Stimulated activated CD8-positive, alpha-beta memory T cell treated with anti-CD3 and anti-CD28 coated beads, Interleukin-2, amount 100 ng/mL, for 48 hours (primary cell): ENCODE measurements at regions not wholly inside any gene's neighbourhood (a gene's known extent, or its start where the extent isn't known, plus 50 kb on each side); places are given as distances from the start of the nearest gene placed in this dataset.

Experiments
- DNase-seq, 2 donors: peaks; one replicate each; pipeline ENCODE4 v3.0.0-alpha.2; 2020; ENCODE audit warnings: low read depth in 2 of 2

DNA sequence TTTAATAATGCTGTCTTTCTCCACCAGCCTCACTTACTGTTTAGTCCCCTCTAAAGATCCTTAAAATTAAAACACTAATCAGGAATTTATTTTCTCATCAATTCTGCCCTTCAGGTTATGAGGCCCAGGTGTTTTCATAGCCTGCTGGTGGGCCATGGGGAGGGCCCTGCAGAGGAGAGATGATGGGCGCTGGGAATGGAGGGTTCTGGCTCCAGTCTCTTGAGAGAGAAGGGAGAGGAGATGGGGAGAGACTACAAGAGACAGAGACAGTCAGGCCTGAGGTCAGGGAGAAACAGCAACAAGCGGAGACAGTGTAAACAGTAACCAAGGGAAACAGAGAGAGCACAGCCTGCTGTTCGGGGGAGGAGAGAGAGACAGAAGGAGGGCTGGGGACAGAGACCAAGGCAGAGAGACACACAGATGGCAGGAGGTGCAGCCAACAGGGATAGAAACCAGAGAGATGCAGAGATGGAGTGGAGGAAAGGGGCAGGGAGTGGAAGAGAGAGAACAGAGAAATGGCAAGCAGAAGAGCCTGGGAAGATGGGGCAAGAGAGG, 187.3 kb upstream of the SYT13 start:
- DNase-seq: no peak

DNA sequence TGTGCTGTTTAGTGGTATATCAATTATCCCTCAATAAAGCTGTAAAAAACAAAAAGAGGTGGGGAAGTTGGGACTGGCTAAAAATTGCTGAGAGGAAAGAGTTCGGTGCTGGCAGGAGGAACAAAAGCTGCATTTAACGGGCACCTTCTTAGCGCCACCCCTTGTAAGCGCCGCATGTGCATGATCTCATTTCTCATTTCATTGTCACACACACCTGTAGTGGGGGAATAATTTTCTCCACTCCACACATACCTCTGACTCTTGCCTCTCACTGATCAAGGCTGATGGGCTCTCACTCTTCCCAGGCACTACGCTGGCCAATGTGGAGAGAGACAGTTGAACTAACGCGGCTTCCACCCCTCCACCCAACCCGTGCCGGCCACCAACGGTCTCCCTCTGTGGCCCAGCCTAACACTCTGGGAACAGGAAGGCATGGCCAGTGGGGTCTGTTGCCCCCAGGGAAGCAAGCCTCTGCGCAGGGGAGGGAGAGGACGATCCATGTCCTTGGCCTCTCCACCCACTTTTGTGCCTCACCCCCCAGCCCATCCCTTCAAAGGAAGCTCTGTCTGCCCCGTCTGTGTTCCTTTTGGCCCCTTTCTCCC, 186.7 kb upstream of the SYT13 start:
- DNase-seq: no peak

DNA sequence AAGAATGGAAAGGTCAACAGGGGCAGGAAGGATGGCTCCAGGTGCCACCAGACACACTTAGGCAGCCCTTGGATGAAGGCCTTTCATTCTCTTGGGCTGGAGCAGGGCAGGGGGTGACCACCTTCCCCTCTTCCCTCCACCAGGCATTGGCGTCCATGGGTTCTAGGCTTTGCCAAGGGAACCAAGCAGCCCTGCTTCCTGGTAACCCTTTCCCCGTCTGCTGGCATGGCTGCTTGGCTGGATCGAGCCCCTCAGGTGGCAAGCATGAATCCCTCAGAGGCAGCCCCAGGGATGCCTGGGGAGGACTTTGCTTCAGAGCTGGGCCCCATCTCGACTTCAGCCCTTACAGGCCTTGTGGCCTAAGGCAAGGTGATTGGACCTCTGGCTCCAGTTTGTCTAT, 185.1 kb upstream of the SYT13 start:
- DNase-seq: no peak

DNA sequence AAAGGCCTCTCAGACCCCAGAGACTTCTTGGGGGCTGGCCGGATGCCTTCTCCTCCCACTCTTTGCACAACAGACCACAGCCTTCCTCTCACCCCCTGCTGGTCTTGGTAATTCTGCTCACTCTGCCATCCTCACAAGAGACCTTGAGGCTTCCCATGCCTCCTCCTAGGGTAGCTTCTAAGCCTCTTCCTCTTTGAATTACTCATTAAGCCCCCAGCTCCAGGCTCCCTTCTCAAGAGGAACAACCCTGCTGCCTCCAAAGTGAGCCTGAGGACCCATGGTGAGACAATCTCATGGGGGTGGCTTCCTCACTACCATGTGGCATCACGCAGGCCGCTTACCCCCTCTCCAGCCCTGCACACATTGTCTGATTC, 184.6 kb upstream of the SYT13 start:
- no peak for DNase-seq

DNA sequence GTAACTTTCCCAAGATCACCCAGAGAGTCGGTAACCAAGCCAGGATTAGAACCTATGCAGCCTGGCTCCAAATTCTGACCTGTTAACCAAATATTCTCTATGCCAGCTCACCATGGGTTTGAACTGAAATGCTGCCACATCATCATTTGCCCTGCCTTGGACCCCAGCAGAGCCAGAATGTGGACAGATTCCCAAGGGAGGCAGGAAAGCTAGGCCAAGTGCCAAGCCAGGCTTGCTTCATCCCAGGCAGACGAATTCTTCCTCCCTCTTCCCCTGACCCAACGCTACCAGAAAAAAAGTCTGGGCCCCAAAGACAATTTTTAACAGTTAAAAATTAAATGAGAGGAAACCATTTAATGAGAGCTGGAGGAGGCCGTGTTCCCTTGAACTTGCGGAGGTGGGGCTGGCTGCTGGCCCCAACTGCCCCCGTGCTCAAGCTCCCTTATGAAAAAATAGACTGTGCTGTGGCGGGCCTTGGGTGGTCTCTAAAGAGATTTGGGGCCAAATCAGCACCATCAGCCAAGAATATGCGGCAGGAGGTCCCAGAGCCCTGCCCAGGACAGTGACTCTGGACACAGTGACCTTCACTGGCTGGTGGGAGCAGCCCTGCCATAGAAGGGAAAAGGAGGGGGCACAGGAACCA, 184.1 kb upstream of the SYT13 start:
- DNase-seq: no peak

DNA sequence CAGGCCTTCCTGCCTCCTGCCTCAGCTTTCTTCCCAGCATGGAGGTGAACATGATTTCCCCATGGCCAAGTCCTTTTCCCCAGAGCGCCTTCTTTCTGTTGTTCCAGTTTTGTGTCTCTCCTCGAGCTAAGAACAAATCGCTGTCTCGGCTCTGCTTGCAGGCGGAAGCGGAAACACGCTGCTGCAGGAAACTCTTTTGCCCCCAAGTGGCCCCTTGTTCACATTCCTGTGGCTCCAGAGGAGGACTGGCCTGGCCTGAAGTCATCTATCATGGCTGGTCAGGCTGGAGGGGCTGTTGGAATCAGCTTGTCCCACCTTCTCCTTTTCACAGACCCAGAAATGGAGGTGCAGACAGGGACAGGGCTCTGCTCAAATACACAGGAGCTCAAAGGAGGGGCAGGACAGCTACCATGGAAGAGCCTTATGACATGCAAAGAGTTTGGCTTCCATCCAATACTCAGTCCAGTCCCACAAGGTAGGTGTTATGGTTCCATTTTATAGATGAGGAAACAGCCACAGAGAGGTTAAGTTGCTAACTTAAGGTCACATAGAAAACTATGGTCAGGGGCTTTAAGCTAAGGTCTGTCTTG, 182.2 kb upstream of the SYT13 start:
- DNase-seq: no peak

- no peak for DNase-seq
These were observed 177.4 kb upstream of the SYT13 start for GRCh38 chr11:45463541-45463940.

DNA sequence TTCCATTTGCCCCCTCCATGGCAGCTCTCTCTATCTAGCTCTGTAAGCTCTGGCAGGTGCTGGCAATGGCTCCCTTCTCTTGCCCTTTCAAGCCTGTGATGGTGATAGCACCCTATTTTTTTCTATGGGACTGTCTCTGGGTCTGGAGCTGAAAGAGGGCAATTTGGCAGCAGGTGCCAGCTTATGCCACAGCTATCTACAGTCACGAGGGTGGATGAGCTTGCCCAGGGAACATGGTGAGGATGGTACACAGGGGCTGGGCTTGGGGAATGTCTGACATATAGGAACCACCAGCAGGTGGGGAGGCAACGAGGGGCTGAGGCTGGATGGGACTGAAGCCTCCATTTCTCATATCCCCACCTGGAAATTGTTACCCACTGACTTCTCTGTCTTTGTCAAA, 175.4 kb upstream of the SYT13 start:
- DNase-seq: no peak

GRCh38 chr11:45459491-45459890, 173.3 kb upstream of the SYT13 start:
- no peak for DNase-seq

DNA sequence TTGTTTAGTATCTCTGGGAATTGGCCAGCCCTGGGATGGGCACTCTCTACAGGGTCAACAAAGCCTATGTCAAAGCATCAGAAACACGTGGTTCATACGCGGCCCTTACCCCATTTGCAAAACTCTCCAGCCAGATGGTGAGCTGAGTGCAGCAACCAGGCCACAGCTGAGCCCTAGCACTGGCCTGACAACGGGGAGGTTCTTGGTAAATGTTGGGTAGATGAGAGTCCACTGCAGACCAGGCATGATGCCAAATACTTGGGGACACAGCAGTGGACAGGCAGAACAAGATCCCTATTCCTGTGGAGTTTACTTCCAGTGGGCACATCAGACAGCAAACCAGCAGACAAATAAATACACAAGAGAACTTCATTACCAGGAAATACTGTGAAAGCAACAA, 172.1 kb upstream of the SYT13 start:
- no peak for DNase-seq

- DNase-seq: no peak
These were observed 171.5 kb upstream of the SYT13 start for GRCh38 chr11:45457649-45458048.

GRCh38 chr11:45456686-45457085, 170.5 kb upstream of the SYT13 start:
- DNase-seq: no peak

DNA sequence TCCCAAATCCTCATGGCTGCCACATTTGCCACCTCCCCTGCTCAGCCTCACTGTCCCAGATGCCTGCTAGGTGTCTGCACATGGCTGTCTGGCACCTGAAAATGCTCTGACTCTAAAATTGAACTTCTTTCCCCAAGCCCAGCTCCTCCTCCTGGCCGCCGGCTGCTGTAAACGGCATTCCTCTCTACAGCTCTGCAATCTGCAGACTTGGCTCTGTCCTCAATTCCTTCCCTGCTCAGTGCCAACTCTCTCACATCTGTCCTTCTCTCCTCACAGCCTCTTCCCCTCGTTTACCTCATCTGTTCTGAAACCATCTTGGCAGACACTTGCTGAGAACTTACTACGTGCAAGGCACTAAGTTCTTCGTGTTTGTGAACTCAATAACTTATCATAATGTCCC, 169.4 kb upstream of the SYT13 start:
- DNase-seq: no peak

DNA sequence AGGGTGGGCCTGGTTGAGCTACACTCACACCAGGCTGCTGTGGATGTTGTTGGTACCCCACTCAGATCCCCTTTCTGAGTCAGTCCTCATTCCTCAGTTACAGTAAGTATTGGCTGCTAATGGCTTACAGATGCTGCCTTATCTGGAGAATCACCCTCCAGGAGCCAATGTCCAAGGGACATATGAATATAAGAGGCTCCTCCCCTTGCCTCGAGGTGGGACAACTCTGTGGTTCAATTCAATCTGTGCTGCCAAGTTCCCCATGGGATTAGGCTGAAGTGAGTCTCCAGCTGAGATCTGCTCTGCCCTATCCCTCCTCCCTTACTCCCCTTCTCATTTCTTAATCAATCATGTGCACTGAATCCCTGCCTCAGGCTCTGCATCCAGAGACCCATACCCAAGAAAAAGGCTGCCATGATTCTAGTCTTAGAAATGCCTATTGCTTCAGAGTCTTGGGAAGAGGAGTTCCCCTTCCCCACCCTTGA, 168.8 kb upstream of the SYT13 start:
- no peak for DNase-seq

- DNase-seq: no peak
These were observed 167.6 kb upstream of the SYT13 start for GRCh38 chr11:45453721-45454120.

- no peak for DNase-seq
These were observed 165.8 kb upstream of the SYT13 start for GRCh38 chr11:45451766-45452440.

DNA sequence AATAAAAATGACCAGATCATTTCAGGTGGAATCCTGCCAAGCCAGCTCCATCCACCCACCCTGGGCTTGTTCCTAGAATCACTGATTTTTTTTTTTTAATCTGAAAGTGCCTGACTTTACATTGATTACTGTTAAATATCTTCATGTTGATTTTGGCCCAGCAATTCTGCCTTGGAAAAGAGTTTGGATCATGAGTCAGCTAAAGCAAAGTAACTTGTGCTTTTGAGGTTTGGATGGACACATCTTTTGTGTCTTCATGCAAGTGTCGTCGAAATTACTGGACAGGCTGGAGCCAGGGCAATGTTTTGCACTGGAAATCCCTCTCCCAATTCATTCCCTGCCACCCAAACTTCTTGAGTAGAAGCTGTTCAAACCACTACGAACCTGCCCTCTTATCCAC, 164.0 kb upstream of the SYT13 start:
- DNase-seq: no peak

DNA sequence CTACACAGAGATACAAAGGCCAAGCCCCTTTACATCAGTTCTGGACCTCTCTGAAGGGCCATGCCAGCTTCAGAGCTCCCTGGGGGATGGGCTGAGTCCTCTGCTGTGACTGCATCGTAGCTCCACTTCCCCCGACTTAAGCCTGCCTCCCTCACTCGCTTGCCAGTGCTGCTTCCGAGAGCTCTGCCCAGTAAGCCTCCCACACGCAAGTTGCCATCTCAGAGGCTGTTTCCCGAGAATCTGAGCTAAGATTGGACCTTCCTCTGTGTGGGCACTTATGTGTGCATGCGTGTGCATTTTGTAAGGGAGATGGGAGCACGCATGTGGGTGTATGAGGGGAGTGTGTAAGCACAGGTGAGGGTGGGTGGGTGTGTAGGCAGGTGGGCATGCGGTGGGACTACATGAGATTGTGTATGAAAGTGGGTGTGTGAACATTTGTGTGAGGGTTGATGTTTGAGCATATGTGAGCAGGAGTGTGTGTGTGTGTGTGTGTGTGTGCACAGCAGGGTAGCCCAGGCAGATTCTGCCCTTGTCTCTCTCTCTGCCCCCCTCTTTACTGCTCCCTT, 163.0 kb upstream of the SYT13 start:
- no peak for DNase-seq

DNA sequence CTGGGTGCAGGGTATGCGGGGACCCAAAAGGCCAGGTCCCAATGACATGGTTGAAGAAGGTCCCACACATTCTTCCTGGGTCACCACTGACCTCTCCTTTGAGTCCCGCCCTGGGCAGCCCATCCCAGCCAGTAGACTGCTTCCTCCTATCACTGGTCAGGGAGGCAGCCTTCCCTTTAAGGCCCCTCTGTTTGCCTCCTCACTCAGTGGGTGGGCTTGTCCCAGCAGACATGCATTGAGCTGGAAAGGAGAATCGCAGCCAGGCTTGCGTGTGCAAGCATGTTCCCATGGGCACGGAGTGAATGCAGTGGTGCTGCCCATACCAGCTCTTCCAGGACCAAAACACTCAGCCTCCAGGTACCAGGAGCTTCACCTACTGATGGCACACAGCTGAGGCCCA, 162.4 kb upstream of the SYT13 start:
- no peak for DNase-seq

- no peak for DNase-seq
These were observed 160.9 kb upstream of the SYT13 start for GRCh38 chr11:45446998-45447397.

DNA sequence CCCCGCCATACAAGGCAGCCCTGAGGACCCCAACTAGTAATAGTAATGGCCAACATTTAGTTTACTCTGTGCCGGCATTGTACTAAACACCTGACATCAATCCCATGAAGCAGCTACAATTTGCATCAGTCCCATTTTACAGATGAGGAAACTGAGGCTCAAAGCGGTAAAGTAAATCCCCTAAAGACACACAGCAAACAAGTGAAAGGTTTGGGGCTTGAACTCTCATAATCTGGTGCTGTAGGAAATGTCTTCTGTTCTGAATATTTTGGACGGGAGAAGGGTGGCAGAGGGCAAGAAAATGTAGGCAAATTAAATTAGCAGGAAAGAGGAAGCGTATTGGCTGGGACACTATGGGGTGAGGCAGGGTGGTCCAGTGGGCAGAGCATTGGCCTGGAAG, 160.3 kb upstream of the SYT13 start:
- no peak for DNase-seq

GRCh38 chr11:45444796-45445195, 158.7 kb upstream of the SYT13 start:
- no peak for DNase-seq
